ENCODE measurements at regions not wholly inside any gene's neighbourhood (a gene's known extent, or its start where the extent isn't known, plus 50 kb on each side); places are given as distances from the start of the nearest gene placed in this dataset.
A peak's percentile ranks its signal among the peaks of the same experiment; 100 is the strongest.

DNA sequence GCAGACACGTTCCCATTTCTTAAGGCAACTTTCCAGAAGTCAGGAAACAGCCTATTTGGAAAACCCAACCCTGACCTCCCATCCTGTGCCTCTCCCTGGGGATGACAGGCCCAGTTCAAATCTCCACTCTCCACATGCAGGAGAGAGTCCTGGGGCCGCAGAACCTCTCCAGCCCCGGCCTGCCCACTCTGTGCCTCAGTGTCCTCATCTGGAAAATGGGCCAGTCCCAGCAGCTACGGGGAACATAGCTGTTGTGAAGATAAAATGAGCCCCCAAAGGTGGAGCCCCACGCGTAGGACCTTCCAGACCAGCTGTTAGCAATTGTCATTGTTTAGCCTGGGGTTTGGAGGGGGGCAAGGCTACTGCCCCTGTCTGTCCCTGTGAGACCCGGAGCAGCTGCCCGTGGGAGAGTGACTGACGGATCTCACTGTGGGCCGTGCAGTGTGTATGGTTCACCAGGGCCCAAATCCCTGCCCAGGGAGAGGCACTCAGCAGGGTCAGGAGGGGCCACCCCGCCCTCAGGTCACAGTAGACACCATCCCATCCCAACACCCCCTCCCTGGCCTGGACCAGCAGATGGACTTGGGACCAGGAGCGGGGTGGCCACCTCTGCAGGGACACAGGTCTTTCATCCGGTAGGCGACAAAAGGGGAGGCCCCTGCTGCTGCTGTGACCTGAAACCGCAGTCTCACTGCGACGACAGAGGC is 145.9 kb downstream of the CTTN start:
- H3K9me3 ChIP-seq (replicated peaks; ENCODE audit: control insufficient read depth, insufficient read depth, low read depth, low read length), result no peaks in the 10 kb centered on the region
- ChIA-PET POLR2A (interaction anchor here (0.6 kb wide), 1 partner anchor 89 kb away, joined by 3 read pairs; no protein-coding TSS in a partner anchor), CTCF (ENCODE audit: low intra/inter-chr PET ratio) (no interaction called here)
- no peak for TF ChIP-seq PRMT5 (CRISPR knock-in tag; IDR thresholded peaks at IDR 0.05)
- no peak for TF ChIP-seq NR3C1 (CRISPR knock-in tag; IDR thresholded peaks at IDR 0.05)
- TF ChIP-seq ZNF707 (CRISPR knock-in tag; conservative IDR thresholded peaks at IDR 0.05), result peak; percentile 69; the same call in 1 of the 2 replicates
- H3K9ac ChIP-seq (ENCODE audit: insufficient read depth in 1 of 2, low read depth in 2 of 2, low read length in 2 of 2), result no peak overlapping the region
- no peak overlapping the region for H2AFZ ChIP-seq (ENCODE audit: low read depth, low read length)
- H3K27me3 ChIP-seq (ENCODE audit: control insufficient read depth in 2 of 2, insufficient read depth in 2 of 2, low read length in 2 of 2), result peaks cover 15 to 85% of the 10 kb centered on the region in 2 experiments
- no peak overlapping the region for H3K27ac ChIP-seq (ENCODE audit: extremely low read depth, low read depth, low read length)
- H3K4me3 ChIP-seq, result no peak overlapping the region
- FAIRE-seq (no peak), DNase-seq (ENCODE audit: extremely low read depth in 1 of 4, low spot score in 3 of 4) (no peak), ATAC-seq (no peak)
- BruUV-seq (replicated peaks), result no TSS peak
- no peaks in the 10 kb centered on the region for H3K36me3 ChIP-seq (ENCODE audit: control insufficient read depth, insufficient read depth, low read length)
- intact Hi-C loops (cut with micrococcal nuclease), result no loop called here
- in situ Hi-C loops (cut with MboI), result no loop called here
- WGBS (ENCODE audit: insufficient coverage, low coverage, missing lambda C conversion rate), result 1% methylated on average over 12 of the region's 17 CpGs
- H3K4me1 ChIP-seq (replicated peaks in 1 of 2; ENCODE audit: control insufficient read depth in 2 of 2, insufficient read depth in 2 of 2, low read length in 2 of 2), result peaks cover 0 to 10% of the 10 kb centered on the region in 2 experiments; a peak in 2 of 5 replicates
- H3K79me2 ChIP-seq (ENCODE audit: control insufficient read depth, insufficient read depth, low read length), result no peaks in the 10 kb centered on the region
- H3K9me1 ChIP-seq (ENCODE audit: control insufficient read depth, insufficient read depth, low read length), result no peaks in the 10 kb centered on the region
- no peak overlapping the region for H3K4me2 ChIP-seq (ENCODE audit: insufficient read depth, low read length)
- H4K20me1 ChIP-seq (replicated peaks; ENCODE audit: control insufficient read depth, insufficient read depth, low read length), result peaks cover 4% of the 10 kb centered on the region

DNA sequence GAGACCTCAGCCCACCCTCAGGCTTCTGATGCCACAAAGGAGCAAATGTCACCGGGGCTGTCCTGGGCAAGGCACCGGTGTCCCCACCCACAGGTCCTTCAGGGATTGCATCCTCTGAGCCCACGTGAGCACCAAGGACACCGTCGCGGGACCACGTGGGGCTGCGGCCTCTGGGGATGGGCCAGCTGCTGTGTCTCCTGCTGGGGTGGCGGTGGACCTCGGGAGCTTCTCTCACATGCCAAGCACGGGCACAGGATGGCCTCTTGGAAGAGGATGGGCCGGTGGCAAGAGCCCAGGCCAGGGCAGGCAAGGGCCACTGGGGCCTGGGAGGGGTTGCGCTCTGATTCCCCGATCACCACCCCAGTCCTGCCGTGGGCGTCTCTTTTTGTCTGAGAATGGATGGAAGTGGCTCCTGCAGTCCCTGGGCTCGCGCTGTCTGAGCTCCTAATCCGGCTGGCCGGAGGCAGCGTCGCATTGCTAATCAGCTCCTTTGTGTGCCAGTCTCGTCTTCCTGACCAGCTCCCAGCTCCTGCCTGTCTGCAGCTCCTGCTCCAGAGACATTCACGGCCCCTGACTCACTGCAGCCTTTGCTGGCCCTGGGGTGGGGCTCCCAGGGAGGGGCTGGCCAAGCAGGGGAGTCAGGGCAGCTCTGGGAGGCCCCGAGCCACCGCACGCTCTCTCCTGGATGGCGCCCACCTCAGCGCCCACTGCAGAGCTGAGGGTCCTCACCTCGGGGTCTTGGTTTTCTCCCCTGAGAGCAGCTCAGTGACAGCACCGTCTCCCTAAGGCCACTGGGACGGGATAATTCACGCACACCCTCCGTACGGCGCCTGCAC is 146.7 kb downstream of the CTTN start:
- CTCF ChIA-PET (ENCODE audit: low intra/inter-chr PET ratio), result no interaction called here
- TF ChIP-seq ETS1 (conservative IDR thresholded peaks at IDR 0.05; ENCODE audit: control insufficient read depth, low read depth, low read length) (no peak), MCM5 (IDR thresholded peaks at IDR 0.05; ENCODE audit: low read depth) (no peak), SOX6 (IDR thresholded peaks at IDR 0.05) (no peak), ZNF133 (CRISPR knock-in tag; IDR thresholded peaks at IDR 0.05) (no peak), TAF7 (tag; IDR thresholded peaks at IDR 0.05) (no peak), DIDO1 (tag; IDR thresholded peaks at IDR 0.05; ENCODE audit: low read depth) (no peak)
- TF ChIP-seq, protein P1, sequence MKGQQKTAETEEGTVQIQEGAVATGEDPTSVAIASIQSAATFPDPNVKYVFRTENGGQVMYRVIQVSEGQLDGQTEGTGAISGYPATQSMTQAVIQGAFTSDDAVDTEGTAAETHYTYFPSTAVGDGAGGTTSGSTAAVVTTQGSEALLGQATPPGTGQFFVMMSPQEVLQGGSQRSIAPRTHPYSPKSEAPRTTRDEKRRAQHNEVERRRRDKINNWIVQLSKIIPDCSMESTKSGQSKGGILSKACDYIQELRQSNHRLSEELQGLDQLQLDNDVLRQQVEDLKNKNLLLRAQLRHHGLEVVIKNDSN (CRISPR knock-in tag; IDR thresholded peaks at IDR 0.05), result peak; percentile 45; the same call in 1 of the 2 replicates
- Histone ChIP-seq H3K9ac (ENCODE audit: insufficient read depth in 1 of 2, low read depth in 2 of 2, low read length in 2 of 2) (no peak overlapping the region), H3K79me2 (ENCODE audit: control insufficient read depth, insufficient read depth, low read length) (no peaks in the 10 kb centered on the region), H3K27me3 (ENCODE audit: control insufficient read depth in 2 of 2, insufficient read depth in 2 of 2, low read length in 2 of 2) (peaks cover 17 to 85% of the 10 kb centered on the region in 2 experiments), H3K4me3 (no peak overlapping the region), H3K27ac (ENCODE audit: extremely low read depth, low read depth, low read length) (no peak overlapping the region), H3K9me3 (replicated peaks; ENCODE audit: control insufficient read depth, insufficient read depth, low read depth, low read length) (no peaks in the 10 kb centered on the region), H3K9me1 (ENCODE audit: control insufficient read depth, insufficient read depth, low read length) (no peaks in the 10 kb centered on the region), H4K20me1 (replicated peaks; ENCODE audit: control insufficient read depth, insufficient read depth, low read length) (peaks cover 5% of the 10 kb centered on the region), H2AFZ (ENCODE audit: low read depth, low read length) (no peak overlapping the region), H3K4me1 (replicated peaks in 1 of 2; ENCODE audit: control insufficient read depth in 2 of 2, insufficient read depth in 2 of 2, low read length in 2 of 2) (peaks cover 0 to 10% of the 10 kb centered on the region in 2 experiments; a peak in 2 of 5 replicates), H3K4me2 (ENCODE audit: insufficient read depth, low read length) (no peak overlapping the region), H3K36me3 (ENCODE audit: control insufficient read depth, insufficient read depth, low read length) (no peaks in the 10 kb centered on the region)
- no peak for ATAC-seq
- BruUV-seq (replicated peaks), result no TSS peak
- no peak for DNase-seq (ENCODE audit: extremely low read depth in 1 of 4, low spot score in 3 of 4)
- FAIRE-seq, result no peak
- intact Hi-C loops (cut with micrococcal nuclease) (no loop called here), in situ Hi-C loops (cut with MboI) (no loop called here)
- POLR2A ChIA-PET, result interaction anchor here (0.8 to 1.1 kb wide), 2 partner anchors 11 to 18 kb away, joined by 3 read pairs; no protein-coding TSS in a partner anchor
- 1% methylated on average over 28 of the region's 36 CpGs for WGBS (ENCODE audit: insufficient coverage, low coverage, missing lambda C conversion rate)

All from K562 (cell line).